CD4-positive, alpha-beta T cell treated with Interleukin-10 for 1 hour (primary cell): ENCODE measurements at regions not wholly inside any gene's neighbourhood (a gene's known extent, or its start where the extent isn't known, plus 50 kb on each side); places are given as distances from the start of the nearest gene placed in this dataset.

ENCODE experiments used
- DNase-seq: peaks from one replicate; pipeline ENCODE4 v3.0.0-alpha.2; 2020

GRCh38 chr2:120785228-120785966 lies 49.7 kb downstream of the GLI2 start:
- DNase-seq: no peak

GRCh38 chr2:120786038-120786960 lies 50.6 kb downstream of the GLI2 start:
- DNase-seq: no peak

- DNase-seq: no peak
Measured at GRCh38 chr2:120787111-120787821, 51.6 kb downstream of the GLI2 start.

GRCh38 chr2:120787822-120788700 lies 52.4 kb downstream of the GLI2 start:
- no peak for DNase-seq

GRCh38 chr2:120791243-120791961 lies 55.7 kb downstream of the GLI2 start:
- no peak for DNase-seq

GRCh38 chr2:120791962-120792297 lies 56.3 kb downstream of the GLI2 start:
- no peak for DNase-seq

GRCh38 chr2:120793682-120794403 lies 58.2 kb downstream of the GLI2 start:
- DNase-seq: no peak

- no peak for DNase-seq
Measured at GRCh38 chr2:120794716-120795115, 59.0 kb downstream of the GLI2 start.

GRCh38 chr2:120796094-120796493 lies 60.4 kb downstream of the GLI2 start:
- DNase-seq: no peak

GRCh38 chr2:120797421-120798221 lies 62.0 kb downstream of the GLI2 start:
- no peak for DNase-seq

- DNase-seq: no peak
Measured at GRCh38 chr2:120798567-120799247, 63.0 kb downstream of the GLI2 start.

- DNase-seq: no peak
Measured at GRCh38 chr2:120802158-120802557, 66.5 kb downstream of the GLI2 start.

- DNase-seq: no peak
Measured at GRCh38 chr2:120802867-120803484, 67.3 kb downstream of the GLI2 start.

- DNase-seq: no peak
Measured at GRCh38 chr2:120803764-120804335, 68.2 kb downstream of the GLI2 start.

- no peak for DNase-seq
Measured at GRCh38 chr2:120804459-120804858, 68.8 kb downstream of the GLI2 start.

GRCh38 chr2:120805011-120805410 lies 69.3 kb downstream of the GLI2 start:
- no peak for DNase-seq

GRCh38 chr2:120805602-120806001 lies 69.9 kb downstream of the GLI2 start:
- no peak for DNase-seq

- no peak for DNase-seq
Measured at GRCh38 chr2:120807751-120808150, 72.1 kb downstream of the GLI2 start.

GRCh38 chr2:120809151-120809550 lies 73.5 kb downstream of the GLI2 start:
- DNase-seq: no peak
